NCI-H1417 (cell line): ENCODE measurements at regions not wholly inside any gene's neighbourhood (a gene's known extent, or its start where the extent isn't known, plus 50 kb on each side); places are given as distances from the start of the nearest gene placed in this dataset.

Experiments
- DNase-seq, 3 experiments: peaks; one replicate each; lab custom pipeline; 2025; lab: John Stamatoyannopoulos, UW

DNA sequence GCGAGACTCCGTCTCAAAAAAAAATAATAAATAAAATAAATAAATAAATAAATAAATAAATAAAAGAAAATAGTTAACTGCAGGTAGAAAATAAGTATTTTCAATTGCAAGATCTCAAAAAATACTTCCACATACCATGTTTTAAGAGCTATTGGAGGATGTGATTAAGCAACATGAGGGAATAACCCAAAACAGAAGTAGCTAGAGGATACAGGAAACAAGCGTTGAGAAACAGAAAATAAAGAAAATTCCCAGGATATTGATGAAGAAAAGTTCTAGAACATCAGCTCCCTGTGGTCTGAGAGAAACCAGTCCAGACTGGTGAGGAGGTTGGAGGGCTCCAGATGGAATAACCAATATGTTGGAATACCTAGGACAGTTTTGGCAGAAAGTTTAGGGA lies 57.3 kb upstream of the RND3 start:
- DNase-seq: no peak

DNA sequence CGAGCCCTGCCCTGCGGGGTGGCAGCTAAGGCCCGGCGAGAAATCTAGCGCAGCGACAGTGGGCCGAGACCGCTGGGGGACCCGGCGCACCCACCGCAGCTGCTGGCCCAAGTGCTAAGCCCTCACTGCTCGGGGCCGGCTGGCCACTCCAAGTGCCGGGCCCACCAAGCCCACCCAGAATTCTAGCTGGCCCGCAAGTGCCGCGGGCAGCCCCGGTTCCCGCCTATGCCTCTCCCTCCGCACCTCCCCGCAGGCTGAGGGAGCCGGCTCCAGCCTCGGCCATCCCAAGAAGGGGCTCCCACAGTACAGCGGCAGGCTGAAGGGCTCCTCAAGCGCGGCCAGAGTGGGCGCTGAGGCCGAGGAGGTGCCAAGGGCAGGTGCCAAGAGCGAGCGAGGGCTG lies 55.2 kb upstream of the RND3 start:
- DNase-seq: no peak

GRCh38 chr2:150542172-150542571 lies 54.7 kb upstream of the RND3 start:
- no peak for DNase-seq

DNA sequence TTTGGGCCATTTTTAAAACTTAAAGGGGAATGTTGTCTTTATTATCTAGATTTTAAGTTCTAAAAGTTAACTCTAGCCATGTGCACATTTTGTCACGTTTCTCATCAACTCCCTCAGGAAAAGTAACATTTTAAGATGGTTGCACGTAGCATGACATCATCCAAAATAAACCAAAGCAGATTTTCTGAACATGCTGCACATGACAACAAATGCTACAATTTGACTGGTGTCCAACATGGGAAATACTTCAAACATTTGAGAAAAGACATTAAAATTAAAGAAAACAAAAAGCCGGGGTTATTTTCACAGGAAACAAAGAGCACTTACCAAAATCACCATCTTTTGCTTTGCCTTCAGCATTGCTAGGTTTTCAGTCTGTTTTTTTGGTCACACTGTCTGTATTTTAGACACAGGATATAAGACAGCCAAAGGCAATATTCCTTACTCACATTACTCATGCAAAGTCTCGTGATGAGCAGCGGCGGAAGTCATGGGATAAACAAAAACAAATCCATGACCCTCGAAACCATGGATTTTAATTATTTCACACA lies 51.3 kb upstream of the RND3 start:
- no peak for DNase-seq
